IPS-18c (cell line): ENCODE measurements at regions not wholly inside any gene's neighbourhood (a gene's known extent, or its start where the extent isn't known, plus 50 kb on each side); places are given as distances from the start of the nearest gene placed in this dataset.

ENCODE experiments used
- H3K4me3 ChIP-seq: 2 replicates; pipeline ENCODE4 v1.7.0; 2013; ENCODE audit warnings: low read depth, mild to moderate bottlenecking, low read length, moderate library complexity; ENCODE audit not compliant: insufficient read depth
- H3K9me3 ChIP-seq: one replicate; pipeline ENCODE4 v1.6.1; 2013; ENCODE audit warnings: mild to moderate bottlenecking, low read length, moderate library complexity; ENCODE audit not compliant: control insufficient read depth, insufficient read depth

GRCh38 chr10:23994459-23995046 lies 214.4 kb upstream of the KIAA1217 start:
- Histone ChIP-seq H3K4me3 (no peak overlapping the region), H3K9me3 (no peaks in the 10 kb centered on the region)

- no peaks in the 10 kb centered on the region for H3K9me3 ChIP-seq
Observed at GRCh38 chr10:23999445-23999844, 209.5 kb upstream of the KIAA1217 start.

GRCh38 chr10:24000271-24000813 lies 208.6 kb upstream of the KIAA1217 start:
- no peak overlapping the region for H3K4me3 ChIP-seq
- H3K9me3 ChIP-seq = no peaks in the 10 kb centered on the region

More at GRCh38 chr10:23999445-23999844, 209.5 kb upstream of the KIAA1217 start:
- H3K4me3 ChIP-seq = no peak overlapping the region

- H3K4me3 ChIP-seq = no peak overlapping the region
- H3K9me3 ChIP-seq = no peaks in the 10 kb centered on the region
Observed at GRCh38 chr10:24006741-24007140, 202.2 kb upstream of the KIAA1217 start.

GRCh38 chr10:24007359-24007758 lies 201.6 kb upstream of the KIAA1217 start:
- no peaks in the 10 kb centered on the region for H3K9me3 ChIP-seq
- H3K4me3 ChIP-seq = no peak overlapping the region

GRCh38 chr10:24008164-24009091 lies 200.5 kb upstream of the KIAA1217 start:
- H3K9me3 ChIP-seq = no peaks in the 10 kb centered on the region
- no peak overlapping the region for H3K4me3 ChIP-seq

GRCh38 chr10:24009115-24009514 lies 199.8 kb upstream of the KIAA1217 start:
- H3K9me3 ChIP-seq = no peaks in the 10 kb centered on the region
- no peak overlapping the region for H3K4me3 ChIP-seq

- Histone ChIP-seq H3K4me3 (no peak overlapping the region), H3K9me3 (no peaks in the 10 kb centered on the region)
Observed at GRCh38 chr10:24009736-24010135, 199.2 kb upstream of the KIAA1217 start.

- Histone ChIP-seq H3K4me3 (no peak overlapping the region), H3K9me3 (no peaks in the 10 kb centered on the region)
Observed at GRCh38 chr10:24010436-24010970, 198.4 kb upstream of the KIAA1217 start.

- Histone ChIP-seq H3K9me3 (no peaks in the 10 kb centered on the region), H3K4me3 (no peak overlapping the region)
Observed at GRCh38 chr10:24012249-24012803, 196.6 kb upstream of the KIAA1217 start.

- Histone ChIP-seq H3K9me3 (no peaks in the 10 kb centered on the region), H3K4me3 (no peak overlapping the region)
Observed at GRCh38 chr10:24027107-24027506, 181.8 kb upstream of the KIAA1217 start.

- H3K4me3 ChIP-seq = no peak overlapping the region
- H3K9me3 ChIP-seq = no peaks in the 10 kb centered on the region
Observed at GRCh38 chr10:24034571-24034970, 174.4 kb upstream of the KIAA1217 start.

GRCh38 chr10:24035761-24036160 lies 173.2 kb upstream of the KIAA1217 start:
- Histone ChIP-seq H3K4me3 (no peak overlapping the region), H3K9me3 (no peaks in the 10 kb centered on the region)

- no peaks in the 10 kb centered on the region for H3K9me3 ChIP-seq
Observed at GRCh38 chr10:24039315-24039714, 169.6 kb upstream of the KIAA1217 start.

GRCh38 chr10:24039897-24040296 lies 169.0 kb upstream of the KIAA1217 start:
- H3K4me3 ChIP-seq = no peak overlapping the region
- H3K9me3 ChIP-seq = no peaks in the 10 kb centered on the region

More at GRCh38 chr10:24039315-24039714, 169.6 kb upstream of the KIAA1217 start:
- H3K4me3 ChIP-seq = no peak overlapping the region

GRCh38 chr10:24041034-24041433 lies 167.9 kb upstream of the KIAA1217 start:
- Histone ChIP-seq H3K4me3 (no peak overlapping the region), H3K9me3 (no peaks in the 10 kb centered on the region)

- Histone ChIP-seq H3K9me3 (no peaks in the 10 kb centered on the region), H3K4me3 (no peak overlapping the region)
Observed at GRCh38 chr10:24041834-24042233, 167.1 kb upstream of the KIAA1217 start.
